ENCODE measurements at regions not wholly inside any gene's neighbourhood (a gene's known extent, or its start where the extent isn't known, plus 50 kb on each side); places are given as distances from the start of the nearest gene placed in this dataset.

DNA sequence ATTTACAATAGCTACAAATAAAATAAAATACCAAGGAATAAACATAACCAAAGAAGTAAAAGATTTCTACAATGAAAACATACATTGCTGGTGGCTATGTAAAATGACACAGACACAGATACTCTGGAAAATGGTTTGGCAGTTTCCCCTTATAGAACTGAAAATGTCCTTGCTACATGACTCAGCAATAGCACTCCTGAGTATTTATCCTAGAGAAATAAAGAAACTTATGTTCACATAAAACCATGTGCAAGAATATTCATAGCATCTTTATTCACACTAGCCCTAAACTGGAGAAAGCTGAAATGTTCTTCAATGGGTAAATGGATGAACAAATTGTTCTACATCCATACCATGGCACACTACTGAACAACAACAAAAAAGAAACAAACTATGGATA, 100.2 kb upstream of the RFC3 start:
- intact Hi-C loops (cut with DNase I), result no loop called here
- Histone ChIP-seq H3K4me1 (peaks cover 4% of the 10 kb centered on the region), H3K27ac (no peak overlapping the region), H3K9me3 (no peaks in the 10 kb centered on the region), H3K4me3 (no peak overlapping the region), H3K36me3 (no peaks in the 10 kb centered on the region), H3K27me3 (no peaks in the 10 kb centered on the region)
- ATAC-seq (no peak), DNase-seq (no peak)
- TF ChIP-seq, protein P1, sequence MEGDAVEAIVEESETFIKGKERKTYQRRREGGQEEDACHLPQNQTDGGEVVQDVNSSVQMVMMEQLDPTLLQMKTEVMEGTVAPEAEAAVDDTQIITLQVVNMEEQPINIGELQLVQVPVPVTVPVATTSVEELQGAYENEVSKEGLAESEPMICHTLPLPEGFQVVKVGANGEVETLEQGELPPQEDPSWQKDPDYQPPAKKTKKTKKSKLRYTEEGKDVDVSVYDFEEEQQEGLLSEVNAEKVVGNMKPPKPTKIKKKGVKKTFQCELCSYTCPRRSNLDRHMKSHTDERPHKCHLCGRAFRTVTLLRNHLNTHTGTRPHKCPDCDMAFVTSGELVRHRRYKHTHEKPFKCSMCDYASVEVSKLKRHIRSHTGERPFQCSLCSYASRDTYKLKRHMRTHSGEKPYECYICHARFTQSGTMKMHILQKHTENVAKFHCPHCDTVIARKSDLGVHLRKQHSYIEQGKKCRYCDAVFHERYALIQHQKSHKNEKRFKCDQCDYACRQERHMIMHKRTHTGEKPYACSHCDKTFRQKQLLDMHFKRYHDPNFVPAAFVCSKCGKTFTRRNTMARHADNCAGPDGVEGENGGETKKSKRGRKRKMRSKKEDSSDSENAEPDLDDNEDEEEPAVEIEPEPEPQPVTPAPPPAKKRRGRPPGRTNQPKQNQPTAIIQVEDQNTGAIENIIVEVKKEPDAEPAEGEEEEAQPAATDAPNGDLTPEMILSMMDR (IDR thresholded peaks at IDR 0.05), result no peak

DNA sequence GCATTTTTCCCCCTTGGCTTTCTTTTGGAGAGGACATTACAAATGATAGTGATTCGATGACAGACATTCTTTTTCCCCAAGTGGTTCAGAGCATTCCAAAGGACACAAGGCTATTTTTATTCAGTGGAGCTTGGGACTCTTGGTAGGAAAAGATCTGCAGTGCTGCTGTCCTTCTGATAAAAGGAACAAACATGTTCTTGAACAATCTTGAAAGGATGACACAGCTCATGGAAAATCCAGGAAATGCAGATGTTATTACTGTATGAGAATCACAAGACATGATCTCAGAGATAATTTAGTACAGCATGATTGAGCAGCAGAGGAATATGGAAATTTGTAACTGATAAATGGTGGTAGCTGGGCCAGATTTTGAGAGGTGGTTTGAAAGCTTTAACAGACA, 96.2 kb upstream of the RFC3 start:
- no peak overlapping the region for H3K4me3 ChIP-seq
- no peaks in the 10 kb centered on the region for H3K9me3 ChIP-seq
- intact Hi-C loops (cut with DNase I), result loop anchor here (10.0 kb wide), 1 partner anchor 177 kb away; no protein-coding TSS in a partner anchor
- no peaks in the 10 kb centered on the region for H3K27me3 ChIP-seq
- peaks cover 19% of the 10 kb centered on the region for H3K4me1 ChIP-seq
- no peaks in the 10 kb centered on the region for H3K36me3 ChIP-seq
- DNase-seq (no peak), ATAC-seq (no peak)
- H3K27ac ChIP-seq, result peak overlapping the region; percentile 59
- TF ChIP-seq, protein P1 (IDR thresholded peaks at IDR 0.05), result no peak

DNA sequence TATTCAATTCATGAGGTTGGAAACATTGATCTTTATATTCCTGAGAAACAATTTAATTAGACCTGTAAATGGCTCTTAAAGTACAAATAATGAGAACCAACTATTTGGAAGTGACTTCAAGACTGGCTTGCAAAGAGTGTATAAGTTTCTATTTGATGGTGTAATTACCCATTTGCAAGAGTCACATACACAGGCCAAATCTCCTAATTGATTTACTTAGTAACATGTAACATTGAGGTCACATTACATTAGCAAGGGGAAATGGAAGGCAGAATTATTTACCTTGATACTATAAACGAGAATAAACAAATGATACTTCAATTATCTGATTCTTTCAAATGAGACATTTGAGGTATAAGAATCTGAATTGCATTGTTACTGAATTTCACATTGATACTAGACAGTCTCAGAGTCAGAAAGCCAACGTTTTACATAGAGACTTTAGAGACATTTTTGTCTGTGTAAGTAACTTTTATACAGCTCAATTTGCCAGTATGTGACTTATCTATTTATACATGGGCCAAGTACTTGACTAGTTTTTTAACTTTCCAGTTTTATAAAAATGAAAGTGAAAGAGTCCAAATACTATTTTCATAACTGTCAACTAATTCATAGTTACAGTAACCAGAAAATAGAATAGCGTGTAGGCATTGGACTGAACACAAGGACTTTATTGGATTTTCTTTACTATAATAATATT, 95.6 kb upstream of the RFC3 start:
- Histone ChIP-seq H3K4me3 (no peak overlapping the region), H3K9me3 (no peaks in the 10 kb centered on the region), H3K27ac (peak overlapping the region; percentile 59), H3K27me3 (no peaks in the 10 kb centered on the region), H3K4me1 (peaks cover 19% of the 10 kb centered on the region), H3K36me3 (no peaks in the 10 kb centered on the region)
- DNase-seq (no peak), ATAC-seq (no peak)
- intact Hi-C loops (cut with DNase I), result loop anchor here (10.0 kb wide), 1 partner anchor 178 kb away; no protein-coding TSS in a partner anchor
- TF ChIP-seq, protein P1 (IDR thresholded peaks at IDR 0.05), result no peak

DNA sequence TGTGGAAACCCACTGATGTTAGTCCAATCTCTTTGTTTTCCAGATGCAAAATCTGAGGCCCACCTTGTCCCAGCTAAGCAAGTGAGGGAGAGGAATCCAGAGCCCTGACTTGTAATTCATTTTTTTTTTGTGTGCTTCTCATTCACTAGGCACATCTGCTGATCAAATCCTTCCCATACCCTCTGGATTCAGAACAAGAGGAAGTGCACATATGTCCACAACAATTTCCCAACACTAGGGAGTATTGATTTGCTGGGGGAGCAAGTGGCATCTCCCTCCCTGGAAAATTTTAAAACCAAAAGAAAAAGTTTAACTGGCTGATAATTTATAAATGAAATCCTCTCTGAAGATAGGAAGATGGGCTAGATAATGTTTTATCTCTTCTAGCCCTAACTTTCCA, 94.6 kb upstream of the RFC3 start:
- no peak for ATAC-seq
- Histone ChIP-seq H3K9me3 (no peaks in the 10 kb centered on the region), H3K4me1 (peaks cover 25% of the 10 kb centered on the region), H3K4me3 (no peak overlapping the region), H3K36me3 (no peaks in the 10 kb centered on the region), H3K27ac (peak overlapping the region; percentile 59), H3K27me3 (no peaks in the 10 kb centered on the region)
- intact Hi-C loops (cut with DNase I), result loop anchor here (10.0 kb wide), 1 partner anchor 179 kb away; no protein-coding TSS in a partner anchor
- DNase-seq, result no peak
- TF ChIP-seq, protein P1 (IDR thresholded peaks at IDR 0.05), result no peak

DNA sequence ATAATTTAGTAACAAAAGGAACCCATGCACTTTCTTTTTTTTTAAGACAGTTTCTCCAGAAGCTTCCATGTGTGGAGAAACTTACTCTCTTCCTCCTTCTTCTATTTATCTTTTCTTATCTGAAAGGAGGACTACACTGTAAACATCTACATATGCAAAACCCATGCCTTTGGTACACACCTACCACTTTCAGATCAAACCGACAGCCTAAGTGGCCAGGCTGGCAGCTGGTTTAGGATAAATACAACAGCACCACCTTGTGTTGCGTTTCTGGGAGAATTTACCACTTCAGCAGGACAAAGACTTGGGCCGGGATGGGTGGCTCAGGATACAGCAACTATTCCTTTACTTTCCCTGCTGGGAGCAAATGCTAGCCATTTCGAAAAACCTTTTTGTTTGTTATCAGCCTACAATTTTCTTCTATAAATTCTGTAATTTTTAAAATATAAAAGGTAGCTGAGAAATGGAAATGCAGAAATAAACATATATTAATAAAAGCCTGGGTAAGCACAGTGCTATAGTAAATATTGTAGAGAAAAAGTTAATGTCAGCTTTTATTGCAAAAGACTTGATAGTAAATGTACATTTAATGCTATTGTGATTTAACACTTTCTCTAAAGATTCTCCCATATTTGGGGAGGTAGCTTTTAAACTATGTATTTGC, 94.0 kb upstream of the RFC3 start:
- no peak overlapping the region for H3K4me3 ChIP-seq
- H3K4me1 ChIP-seq, result peaks cover 31% of the 10 kb centered on the region
- no peaks in the 10 kb centered on the region for H3K27me3 ChIP-seq
- intact Hi-C loops (cut with DNase I), result loop anchor here (10.0 kb wide), 1 partner anchor 179 kb away; no protein-coding TSS in a partner anchor
- DNase-seq, result peak; percentile 72
- peak overlapping the region; percentile 59 for H3K27ac ChIP-seq
- peak; percentile 95 for ATAC-seq
- no peaks in the 10 kb centered on the region for H3K36me3 ChIP-seq
- TF ChIP-seq, protein P1 (IDR thresholded peaks at IDR 0.05), result peak; percentile 78
- H3K9me3 ChIP-seq, result no peaks in the 10 kb centered on the region

Measured in upper lobe of right lung (tissue), 1 donor.